ENCODE measurements at regions not wholly inside any gene's neighbourhood (a gene's known extent, or its start where the extent isn't known, plus 50 kb on each side); places are given as distances from the start of the nearest gene placed in this dataset.

- H3K4me1 ChIP-seq: no peaks in the 10 kb centered on the region
- H3K9me3 ChIP-seq: no peaks in the 10 kb centered on the region
- no peak for DNase-seq
- H3K4me3 ChIP-seq: no peak overlapping the region
- H3K27ac ChIP-seq: no peak overlapping the region
- H3K36me3 ChIP-seq: no peaks in the 10 kb centered on the region
- H3K27me3 ChIP-seq: no peaks in the 10 kb centered on the region
- no peak for TF ChIP-seq POLR2A (IDR thresholded peaks at IDR 0.05)
- TF ChIP-seq CTCF (IDR thresholded peaks at IDR 0.05): no peak
- intact Hi-C loops (cut with DNase I; ENCODE audit: low total_unique reads): loop anchor here (5.0 kb wide), 1 partner anchor 1191 kb away; no protein-coding TSS in a partner anchor
Observed at GRCh38 chr20:8986631-8987030, 82.3 kb upstream of the PLCB4 start.

- no peaks in the 10 kb centered on the region for H3K27me3 ChIP-seq
- intact Hi-C loops (cut with DNase I; ENCODE audit: low total_unique reads): no loop called here
- H3K4me1 ChIP-seq: no peaks in the 10 kb centered on the region
- no peaks in the 10 kb centered on the region for H3K36me3 ChIP-seq
- no peak overlapping the region for H3K4me3 ChIP-seq
- no peaks in the 10 kb centered on the region for H3K9me3 ChIP-seq
- no peak overlapping the region for H3K27ac ChIP-seq
- no peak for DNase-seq
- TF ChIP-seq POLR2A (IDR thresholded peaks at IDR 0.05): no peak
- TF ChIP-seq CTCF (IDR thresholded peaks at IDR 0.05): no peak
Observed at GRCh38 chr20:8990770-8991169, 78.1 kb upstream of the PLCB4 start.

- intact Hi-C loops (cut with DNase I; ENCODE audit: low total_unique reads): no loop called here
- TF ChIP-seq CTCF (IDR thresholded peaks at IDR 0.05) (no peak), POLR2A (IDR thresholded peaks at IDR 0.05) (no peak)
- no peak overlapping the region for H3K4me3 ChIP-seq
- no peaks in the 10 kb centered on the region for H3K4me1 ChIP-seq
- H3K27me3 ChIP-seq: no peaks in the 10 kb centered on the region
- DNase-seq: no peak
- H3K36me3 ChIP-seq: no peaks in the 10 kb centered on the region
- no peak overlapping the region for H3K27ac ChIP-seq
- no peaks in the 10 kb centered on the region for H3K9me3 ChIP-seq
Observed at GRCh38 chr20:8994045-8994444, 74.8 kb upstream of the PLCB4 start.

GRCh38 chr20:8995761-8996160, 73.1 kb upstream of the PLCB4 start:
- intact Hi-C loops (cut with DNase I; ENCODE audit: low total_unique reads): no loop called here
- no peak overlapping the region for H3K4me3 ChIP-seq
- no peak for TF ChIP-seq POLR2A (IDR thresholded peaks at IDR 0.05)
- TF ChIP-seq CTCF (IDR thresholded peaks at IDR 0.05): no peak
- H3K27ac ChIP-seq: no peak overlapping the region
- no peaks in the 10 kb centered on the region for H3K9me3 ChIP-seq
- H3K4me1 ChIP-seq: no peaks in the 10 kb centered on the region
- H3K27me3 ChIP-seq: no peaks in the 10 kb centered on the region
- DNase-seq: no peak
- H3K36me3 ChIP-seq: no peaks in the 10 kb centered on the region

- DNase-seq: no peak
- no peaks in the 10 kb centered on the region for H3K9me3 ChIP-seq
- no peak overlapping the region for H3K4me3 ChIP-seq
- no peaks in the 10 kb centered on the region for H3K36me3 ChIP-seq
- intact Hi-C loops (cut with DNase I; ENCODE audit: low total_unique reads): no loop called here
- H3K27me3 ChIP-seq: no peaks in the 10 kb centered on the region
- no peak overlapping the region for H3K27ac ChIP-seq
- H3K4me1 ChIP-seq: no peaks in the 10 kb centered on the region
- no peak for TF ChIP-seq POLR2A (IDR thresholded peaks at IDR 0.05)
- TF ChIP-seq CTCF (IDR thresholded peaks at IDR 0.05): no peak
Observed at GRCh38 chr20:8996817-8997512, 71.9 kb upstream of the PLCB4 start.

Measured in uterus (tissue), 3 donors.